RWPE2 (cell line): ENCODE measurements at regions not wholly inside any gene's neighbourhood (a gene's known extent, or its start where the extent isn't known, plus 50 kb on each side); places are given as distances from the start of the nearest gene placed in this dataset.

Source experiments
- ATAC-seq: fragments of 200-7000 bp; cut with Tn5 transposase; 3 replicates; pipeline ENCODE4 v1.9.1; 2021; ENCODE audit warnings: low read depth
- DNase-seq: peaks from one replicate; pipeline ENCODE4 v3.0.0-alpha.2; 2020; ENCODE audit warnings: low spot score
- H3K27ac ChIP-seq: fragments of 450-650 bp; 2 replicates; pipeline ENCODE4 v1.5.1; 2017; ENCODE audit warnings: mild to moderate bottlenecking; ENCODE audit not compliant: poor library complexity, severe bottlenecking
- H3K27me3 ChIP-seq: fragments of 250-450 bp; sonication (Bioruptor Pico); 2 replicates; pipeline ENCODE4 v1.5.1; 2021; ENCODE audit warnings: mild to moderate bottlenecking, moderate library complexity; ENCODE audit not compliant: insufficient read depth, poor library complexity, severe bottlenecking
- H3K36me3 ChIP-seq: fragments of 250-450 bp; sonication (Bioruptor Pico); 2 replicates; pipeline ENCODE4 v1.5.1; 2020; ENCODE audit warnings: low read depth, mild to moderate bottlenecking, moderate library complexity
- H3K4me1 ChIP-seq: fragments of 250-450 bp; sonication (Bioruptor Pico); 2 replicates; pipeline ENCODE4 v1.5.1; 2021; ENCODE audit warnings: mild to moderate bottlenecking, moderate library complexity; ENCODE audit not compliant: insufficient read depth, poor library complexity, severe bottlenecking
- H3K4me3 ChIP-seq: fragments of 250-450 bp; sonication (Bioruptor Pico); 2 replicates; pipeline ENCODE4 v1.5.1; 2021; ENCODE audit warnings: mild to moderate bottlenecking, moderate library complexity; ENCODE audit not compliant: severe bottlenecking
- H3K9me3 ChIP-seq: fragments of 250-450 bp; sonication (Bioruptor Pico); 2 replicates; pipeline ENCODE4 v1.5.1; 2021; ENCODE audit warnings: mild to moderate bottlenecking, moderate library complexity; ENCODE audit not compliant: severe bottlenecking
- CTCF ChIP-seq: fragments of 450-650 bp; IDR thresholded peaks from one replicate; pipeline ENCODE4 v1.5.1; 2017; ENCODE audit warnings: mild to moderate bottlenecking, moderate library complexity; ENCODE audit not compliant: poor library complexity, severe bottlenecking

GRCh38 chr20:12211361-12211760 lies 293.7 kb downstream of the BTBD3 start:
- H3K4me3 ChIP-seq, result no peak overlapping the region
- no peak for ATAC-seq

GRCh38 chr20:12217382-12217781 lies 299.7 kb downstream of the BTBD3 start:
- Histone ChIP-seq H3K27ac (no peak overlapping the region), H3K27me3 (peaks cover 7% of the 10 kb centered on the region), H3K36me3 (no peaks in the 10 kb centered on the region), H3K9me3 (no peaks in the 10 kb centered on the region), H3K4me1 (no peaks in the 10 kb centered on the region), H3K4me3 (no peak overlapping the region)
- ATAC-seq (no peak), DNase-seq (no peak)
- TF ChIP-seq CTCF, result no peak

More at GRCh38 chr20:12211361-12211760, 293.7 kb downstream of the BTBD3 start:
- H3K4me1 ChIP-seq, result no peaks in the 10 kb centered on the region
- TF ChIP-seq CTCF, result no peak
- no peaks in the 10 kb centered on the region for H3K9me3 ChIP-seq
- no peak for DNase-seq
- H3K27ac ChIP-seq, result no peak overlapping the region
- no peaks in the 10 kb centered on the region for H3K36me3 ChIP-seq
- peaks cover 3% of the 10 kb centered on the region for H3K27me3 ChIP-seq

- Histone ChIP-seq H3K27ac (no peak overlapping the region), H3K9me3 (no peaks in the 10 kb centered on the region), H3K27me3 (peaks cover 7% of the 10 kb centered on the region), H3K4me1 (no peaks in the 10 kb centered on the region), H3K36me3 (no peaks in the 10 kb centered on the region), H3K4me3 (no peak overlapping the region)
- TF ChIP-seq CTCF, result no peak
- no peak for ATAC-seq
- DNase-seq, result no peak
These were observed 302.1 kb downstream of the BTBD3 start for GRCh38 chr20:12219798-12220197.

- Histone ChIP-seq H3K27ac (no peak overlapping the region), H3K4me1 (no peaks in the 10 kb centered on the region), H3K9me3 (no peaks in the 10 kb centered on the region), H3K36me3 (no peaks in the 10 kb centered on the region), H3K27me3 (peaks cover 7% of the 10 kb centered on the region), H3K4me3 (no peak overlapping the region)
- ATAC-seq, result no peak
- no peak for TF ChIP-seq CTCF
- DNase-seq, result no peak
These were observed 305.4 kb downstream of the BTBD3 start for GRCh38 chr20:12223057-12223456.

- Histone ChIP-seq H3K4me1 (no peaks in the 10 kb centered on the region), H3K36me3 (no peaks in the 10 kb centered on the region), H3K27me3 (no peaks in the 10 kb centered on the region), H3K9me3 (no peaks in the 10 kb centered on the region), H3K27ac (no peak overlapping the region), H3K4me3 (no peak overlapping the region)
- DNase-seq (no peak), ATAC-seq (no peak)
- TF ChIP-seq CTCF, result no peak
These were observed 308.2 kb downstream of the BTBD3 start for GRCh38 chr20:12225898-12226297.
